GM21528 (cell line): ENCODE measurements at regions not wholly inside any gene's neighbourhood (a gene's known extent, or its start where the extent isn't known, plus 50 kb on each side); places are given as distances from the start of the nearest gene placed in this dataset.
A peak's percentile ranks its signal among the peaks of the same experiment; 100 is the strongest.
"Not testable (repeated sequence)": the region's sequence is repeated elsewhere in the genome, so short reads cannot be mapped to it uniquely, and the experiment has no call there.

Experiments
- ATAC-seq: cut with Tn5 transposase; IDR thresholded peaks from one replicate; pipeline ENCODE4 v1.9.1; 2021; ENCODE audit warnings: mild to moderate bottlenecking, moderate library complexity; ENCODE audit not compliant: unreplicated experiment, low FRiP score

DNA sequence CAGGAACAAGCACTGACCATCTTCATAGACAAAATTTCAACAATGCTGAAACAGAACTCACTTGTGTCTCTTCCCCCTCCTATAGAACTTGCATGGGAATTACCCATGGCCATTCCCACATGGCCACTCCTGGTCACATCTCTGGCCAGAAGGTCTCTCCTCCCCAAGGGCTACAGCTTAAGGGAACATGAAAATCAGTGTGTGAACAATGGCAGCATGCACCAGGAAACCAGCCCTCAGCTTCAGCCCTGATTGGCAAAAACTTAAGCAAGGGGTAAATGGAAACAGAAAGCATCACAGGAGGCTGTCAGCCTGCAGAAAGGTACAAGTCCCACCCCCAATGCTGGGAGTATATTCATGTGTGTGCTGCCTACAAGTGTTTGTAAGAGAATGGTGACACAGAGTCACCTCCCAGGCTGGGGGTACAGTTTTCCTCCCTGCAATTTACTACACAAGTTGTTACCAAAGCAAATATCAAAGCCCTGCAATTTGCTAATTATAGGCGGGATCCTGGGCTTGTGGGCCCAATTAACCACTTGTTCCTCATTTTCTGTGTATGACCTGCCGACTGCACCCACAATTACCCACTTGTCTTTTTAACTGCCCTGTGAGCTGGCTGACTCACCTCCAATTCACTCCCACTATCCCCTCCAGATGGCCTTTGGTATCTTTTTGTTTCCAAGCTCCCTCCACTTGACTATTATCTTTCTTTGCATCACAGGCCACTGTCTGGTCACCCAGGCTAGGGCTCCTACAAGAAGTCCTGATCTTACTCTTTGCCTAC lies 84.4 kb upstream of the HES1 start:
- ATAC-seq = no peak

GRCh38 chr3:194053136-194053535 lies 82.8 kb upstream of the HES1 start:
- no peak for ATAC-seq

GRCh38 chr3:194054016-194054415 lies 81.9 kb upstream of the HES1 start:
- no peak for ATAC-seq

GRCh38 chr3:194054540-194054939 lies 81.4 kb upstream of the HES1 start:
- no peak for ATAC-seq

GRCh38 chr3:194054961-194055360 lies 81.0 kb upstream of the HES1 start:
- ATAC-seq = no peak

- not testable (repeated sequence) for ATAC-seq
Observed at GRCh38 chr3:194056323-194056722, 79.6 kb upstream of the HES1 start.

DNA sequence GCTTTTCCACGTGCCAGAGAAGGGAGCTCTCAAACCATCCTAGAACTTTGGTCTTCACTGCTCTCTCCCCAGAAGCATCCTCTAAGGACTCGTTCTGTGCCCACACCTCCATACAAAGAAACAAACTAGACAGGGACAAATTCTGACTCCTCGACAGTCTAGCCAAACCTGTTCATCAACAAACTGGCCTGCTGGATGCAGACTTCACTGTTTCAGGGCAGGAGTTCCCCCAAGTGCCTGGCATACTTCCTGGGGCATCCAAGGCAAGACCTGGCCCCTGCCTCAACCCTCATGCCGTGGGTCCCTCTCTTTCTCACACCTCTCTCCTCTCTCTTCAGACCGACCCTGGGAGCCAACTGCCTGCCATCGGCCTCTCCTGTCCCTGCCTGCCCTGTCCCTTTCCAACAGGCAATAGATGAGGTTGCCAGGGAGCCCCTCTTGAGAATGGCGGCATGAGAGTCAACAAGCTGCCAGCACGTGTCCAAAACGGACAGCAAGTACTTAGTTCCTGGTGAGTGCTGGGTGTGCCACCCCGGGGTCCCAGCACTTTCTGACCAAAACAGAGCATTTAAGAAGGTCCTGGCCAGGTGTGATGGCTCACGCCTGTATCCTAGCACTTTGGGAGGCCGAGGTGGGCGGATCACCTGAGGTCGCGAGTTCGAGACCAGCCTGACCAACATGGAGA lies 79.1 kb upstream of the HES1 start:
- no peak for ATAC-seq

DNA sequence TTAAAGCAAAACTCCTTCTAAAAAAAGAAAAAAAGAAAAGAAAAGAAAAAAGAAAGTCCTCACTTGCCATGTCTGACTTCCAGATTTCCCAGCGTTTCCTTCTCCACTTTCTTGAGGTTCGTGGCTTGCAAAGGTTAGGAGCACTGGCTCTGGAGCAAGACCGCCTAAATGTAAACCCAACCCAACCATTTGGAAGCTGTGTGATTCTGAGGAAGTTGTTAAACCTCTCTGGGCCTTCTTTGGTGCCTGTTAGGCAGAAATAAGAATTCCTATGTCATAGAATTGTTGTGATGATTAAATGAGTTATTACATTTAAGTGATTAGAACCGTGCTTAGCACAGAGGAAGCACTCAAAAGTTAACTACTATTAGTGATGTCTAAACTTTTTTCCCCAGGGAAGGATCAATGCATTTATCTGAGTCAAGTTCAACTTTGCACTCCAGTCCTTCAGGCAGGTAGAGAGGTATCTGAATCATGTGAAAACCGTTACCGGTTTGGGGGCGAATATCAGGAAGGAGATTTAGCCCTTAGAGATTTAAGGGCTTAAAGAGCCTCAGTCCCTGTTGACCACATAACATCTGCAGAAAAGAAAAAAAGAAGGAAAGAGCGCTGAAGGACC lies 78.3 kb upstream of the HES1 start:
- peak; percentile 22 for ATAC-seq

GRCh38 chr3:194058189-194058571 lies 77.8 kb upstream of the HES1 start:
- peak; percentile 43 for ATAC-seq

GRCh38 chr3:194058753-194059152 lies 77.2 kb upstream of the HES1 start:
- ATAC-seq = no peak

DNA sequence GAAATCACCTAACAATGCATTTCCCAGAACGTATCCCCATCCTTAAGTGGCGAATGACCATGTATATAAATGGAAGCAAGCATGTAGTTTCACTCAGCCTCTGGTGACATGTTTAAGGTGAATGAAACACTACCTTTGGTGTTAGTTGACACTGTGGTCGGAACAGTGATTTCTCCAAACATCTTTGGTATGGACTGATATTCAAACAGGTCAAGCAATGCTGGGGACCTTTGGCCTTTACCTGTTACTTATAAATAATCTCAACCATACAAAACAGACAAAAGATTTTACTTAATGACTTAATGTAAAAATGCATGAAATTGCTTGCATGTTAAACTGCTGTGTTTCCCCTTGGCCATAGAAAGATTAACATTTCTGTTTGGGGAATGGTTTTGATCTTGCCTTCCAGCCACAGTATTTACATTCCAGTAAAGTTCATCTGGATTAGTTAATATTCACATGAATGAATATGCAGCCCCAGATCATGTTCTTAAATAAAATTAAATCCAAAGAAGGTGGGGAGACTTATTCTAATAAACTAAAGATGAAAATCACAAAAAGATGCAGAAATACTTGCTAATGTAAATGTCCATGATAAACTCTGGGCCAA lies 74.4 kb upstream of the HES1 start:
- ATAC-seq = no peak

DNA sequence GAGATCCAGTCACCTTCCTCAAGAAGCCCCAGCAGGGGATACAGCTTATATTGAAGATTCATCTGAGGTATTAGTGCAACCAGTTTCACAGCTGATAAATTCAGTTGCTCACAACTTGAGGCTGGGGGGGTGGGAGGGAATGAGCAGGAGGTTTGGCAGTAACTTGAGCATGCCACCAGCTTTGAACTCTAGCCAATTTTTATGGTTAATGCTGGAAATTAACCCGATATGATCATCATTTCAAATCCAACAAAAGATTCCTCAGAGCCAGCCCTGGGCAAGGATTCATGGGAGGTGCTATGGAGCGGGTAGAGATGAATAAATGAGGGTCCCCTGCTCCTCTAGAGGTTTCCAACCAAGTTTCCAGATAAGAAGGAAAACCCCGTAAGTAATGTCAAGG lies 73.1 kb upstream of the HES1 start:
- no peak for ATAC-seq

DNA sequence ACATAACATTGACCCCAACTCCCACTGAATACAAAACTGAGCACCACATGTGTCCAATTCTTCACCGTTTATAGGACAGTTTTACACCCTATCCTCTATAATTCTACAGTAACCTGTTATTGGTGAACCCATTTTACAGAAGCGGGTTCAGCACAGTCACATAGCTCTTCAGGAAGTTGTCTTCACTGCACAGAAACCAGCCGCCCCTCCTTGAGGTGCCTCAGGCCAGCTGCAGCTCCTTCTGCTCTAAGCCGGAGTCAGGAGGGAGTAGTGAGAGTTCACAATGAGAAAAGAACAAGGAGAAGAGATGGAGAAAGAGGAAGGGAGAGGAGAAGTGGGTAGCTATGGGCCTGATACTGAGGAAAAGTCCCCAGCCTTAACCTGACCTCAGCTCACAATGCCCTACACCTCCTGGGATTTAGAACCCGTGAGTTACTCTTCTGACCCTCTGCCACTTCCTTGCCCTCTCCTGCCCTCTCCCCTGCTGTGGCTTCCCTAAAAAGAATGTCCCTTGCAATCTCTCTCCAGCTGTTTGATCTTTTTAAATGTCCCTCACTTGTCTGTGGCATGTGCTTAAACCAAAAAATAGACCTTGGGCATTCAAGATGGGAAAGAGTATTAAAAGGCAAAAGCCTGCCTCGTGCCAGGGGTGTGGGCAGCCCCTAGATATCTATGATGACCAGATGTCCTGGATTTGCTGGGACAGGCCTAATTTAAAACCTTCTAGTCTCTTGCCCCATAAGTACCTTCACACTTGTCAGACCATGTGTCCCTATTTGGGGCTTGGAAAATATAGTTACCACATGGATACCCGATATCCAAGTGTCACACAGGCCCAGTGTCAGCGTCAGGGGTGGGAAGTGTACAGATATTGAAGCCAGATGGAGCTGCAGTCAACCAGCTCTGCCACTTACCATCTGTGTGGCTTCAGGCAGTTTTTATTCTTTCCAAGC lies 71.3 kb upstream of the HES1 start:
- no peak for ATAC-seq

GRCh38 chr3:194067327-194067726 lies 68.6 kb upstream of the HES1 start:
- not testable (repeated sequence) for ATAC-seq

DNA sequence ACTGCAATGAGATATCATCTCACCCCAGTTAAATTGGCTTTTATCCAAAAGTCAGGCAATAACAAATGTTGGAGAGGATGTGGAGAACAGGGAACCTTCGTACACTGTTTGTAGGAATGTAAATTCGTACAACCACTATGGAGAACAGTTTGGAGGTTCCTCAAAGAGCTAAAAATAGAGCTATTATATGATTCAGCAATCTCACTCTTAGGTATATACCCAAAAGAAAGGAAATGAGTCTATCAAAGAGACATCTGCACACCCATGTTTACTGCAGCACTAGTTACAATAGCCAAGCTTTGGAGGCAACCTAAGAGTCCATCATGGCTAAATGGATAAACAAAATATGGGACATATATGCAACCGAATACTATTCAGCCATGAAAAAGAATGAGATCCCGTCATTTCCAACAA lies 68.0 kb upstream of the HES1 start:
- no peak for ATAC-seq

DNA sequence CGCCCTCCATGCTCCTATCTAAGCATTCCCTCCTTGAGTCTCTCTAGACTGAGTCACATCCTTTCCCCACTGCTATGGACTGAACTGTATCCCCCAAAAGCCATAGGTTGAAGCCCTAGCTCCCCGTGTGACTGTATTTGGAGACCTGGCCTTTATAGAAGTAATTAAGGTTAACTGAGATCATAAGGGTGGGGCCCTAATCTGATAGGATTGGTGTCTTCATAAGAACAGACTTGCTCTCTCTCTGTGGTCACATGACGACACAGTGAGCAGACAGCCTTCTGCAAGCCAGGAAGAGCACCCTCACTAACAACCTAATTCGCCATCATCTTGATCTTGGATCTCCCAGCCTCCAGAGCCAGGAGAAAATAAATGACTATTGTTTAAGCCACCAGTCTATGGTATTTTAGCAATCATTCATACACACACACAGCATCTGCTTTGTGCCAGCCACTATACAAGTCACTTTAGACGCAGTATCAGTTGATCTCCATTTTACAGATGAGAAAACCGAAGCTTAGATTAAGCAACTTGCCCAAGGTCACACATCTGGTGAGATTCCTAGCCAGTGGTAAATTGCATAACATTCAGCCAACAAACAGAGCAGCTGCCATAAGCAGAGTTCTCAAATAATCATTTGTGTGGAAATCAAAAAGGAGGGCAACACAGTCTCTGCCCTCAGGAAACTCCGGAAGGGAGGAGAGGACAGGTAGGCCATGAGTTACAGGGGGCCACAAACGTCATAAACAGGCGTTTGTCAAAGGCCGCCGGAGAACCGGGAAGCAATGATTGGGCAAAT lies 66.3 kb upstream of the HES1 start:
- ATAC-seq = no peak

DNA sequence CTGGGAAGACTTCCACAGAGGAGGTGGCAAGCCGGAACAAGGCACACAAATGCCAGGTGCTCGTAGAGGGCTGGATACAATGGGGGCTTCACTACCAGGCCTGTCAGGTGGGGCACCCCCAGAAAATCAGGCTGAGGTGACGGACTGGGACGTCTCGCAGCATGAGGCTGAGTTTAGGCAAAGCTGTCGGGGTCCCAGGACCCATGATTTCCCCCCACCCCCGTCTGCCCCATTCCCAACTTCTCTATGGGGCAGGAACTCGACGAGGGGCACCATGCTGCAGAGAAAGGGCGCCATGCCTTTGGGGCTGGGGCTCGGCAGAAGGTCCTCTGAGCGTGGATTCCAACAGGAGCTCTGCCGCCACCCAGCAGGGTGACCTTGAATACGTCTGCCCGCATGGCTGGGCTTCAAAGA lies 65.7 kb upstream of the HES1 start:
- ATAC-seq = no peak

DNA sequence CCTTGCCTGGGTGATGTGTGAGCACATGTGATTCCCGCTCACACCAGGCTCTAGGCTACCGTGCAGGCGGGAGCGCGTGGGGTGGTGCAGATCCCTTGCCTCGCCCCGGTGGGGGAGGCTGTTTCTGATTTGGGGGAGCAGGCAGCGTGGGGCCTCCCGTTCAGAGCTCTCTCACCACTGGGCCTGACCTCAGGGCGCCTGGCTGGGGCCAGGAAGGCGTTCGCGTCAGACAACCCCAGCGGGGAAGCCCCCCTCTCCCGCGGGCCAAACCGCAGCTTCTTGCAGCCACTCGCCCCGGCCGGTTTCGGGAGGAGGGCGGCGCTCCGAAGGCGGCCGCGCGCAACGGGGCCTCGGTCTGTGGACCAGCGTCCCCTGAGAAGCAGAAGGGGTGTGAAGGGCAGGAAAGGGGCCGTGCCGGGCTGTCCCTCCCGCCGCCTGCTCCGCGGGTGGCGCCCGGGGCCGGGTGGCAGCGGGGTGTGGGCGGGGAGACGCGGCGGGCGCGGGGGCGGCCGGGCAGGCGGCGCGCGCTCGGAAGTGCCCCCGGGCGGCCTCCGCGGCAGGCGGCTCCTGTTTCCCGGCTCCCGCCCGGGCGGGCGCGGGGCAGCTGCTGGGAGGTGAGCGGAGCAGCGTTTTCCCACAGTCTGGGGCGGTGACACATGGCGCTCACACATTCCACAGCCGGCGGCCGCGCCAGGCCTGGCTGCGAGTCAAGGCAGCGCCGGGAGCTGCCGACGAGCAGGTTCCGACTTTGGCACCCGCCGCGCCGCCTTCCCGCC lies 65.1 kb upstream of the HES1 start:
- ATAC-seq = peak; percentile 95

- no peak for ATAC-seq
Observed at GRCh38 chr3:194072097-194072428, 63.9 kb upstream of the HES1 start.
